ENCODE measurements at regions not wholly inside any gene's neighbourhood (a gene's known extent, or its start where the extent isn't known, plus 50 kb on each side); places are given as distances from the start of the nearest gene placed in this dataset.

GRCh38 chr3:28867836-28868235, 413.0 kb upstream of the RBMS3 start:
- TF ChIP-seq POLR2A (IDR thresholded peaks at IDR 0.05) (no peak), CTCF (IDR thresholded peaks at IDR 0.05) (no peak)
- DNase-seq (ENCODE audit: low spot score in 2 of 2), result no peak
- intact Hi-C loops (cut with DNase I; ENCODE audit: low total_unique reads), result no loop called here
- WGBS, 2 donors, result 51 to 78% methylated on average over 2 of the region's 2 CpGs
- H3K4me3 ChIP-seq (ENCODE audit: low read depth, poor library complexity, severe bottlenecking), result no peak overlapping the region

GRCh38 chr3:28868897-28869296, 412.0 kb upstream of the RBMS3 start:
- TF ChIP-seq CTCF (IDR thresholded peaks at IDR 0.05), result no peak
- TF ChIP-seq POLR2A (IDR thresholded peaks at IDR 0.05), result no peak
- no peak for DNase-seq (ENCODE audit: low spot score in 2 of 2)
- no peak overlapping the region for H3K4me3 ChIP-seq (ENCODE audit: low read depth, poor library complexity, severe bottlenecking)
- WGBS, 2 donors, result 50 to 74% methylated on average over 2 of the region's 2 CpGs
- intact Hi-C loops (cut with DNase I; ENCODE audit: low total_unique reads), result no loop called here

DNA sequence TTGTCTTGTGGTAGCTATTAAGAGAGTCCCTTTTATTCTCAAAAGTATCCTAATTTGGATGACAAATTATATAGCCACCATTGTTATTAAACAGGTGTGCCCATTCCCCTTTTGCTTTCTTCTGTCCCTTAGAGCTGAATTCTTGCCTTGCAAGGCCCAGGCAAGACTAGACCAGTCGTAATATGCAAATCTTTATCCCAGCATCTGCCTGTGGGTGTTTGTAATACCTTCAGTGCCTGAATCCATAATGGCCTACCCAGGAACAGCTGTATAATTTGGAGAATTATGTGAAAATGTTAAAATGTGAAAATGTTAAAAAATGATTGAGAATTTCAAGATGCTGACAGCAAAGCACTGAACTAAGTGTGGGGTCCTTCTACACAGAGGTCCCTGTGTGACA, 403.0 kb upstream of the RBMS3 start:
- intact Hi-C loops (cut with DNase I; ENCODE audit: low total_unique reads), result no loop called here
- TF ChIP-seq POLR2A (IDR thresholded peaks at IDR 0.05), result no peak
- no peak for TF ChIP-seq CTCF (IDR thresholded peaks at IDR 0.05)
- DNase-seq (ENCODE audit: low spot score in 2 of 2), result no peak
- WGBS, 2 donors, result 68 to 84% methylated on average over 1 of the region's 1 CpG
- H3K4me3 ChIP-seq (ENCODE audit: low read depth, poor library complexity, severe bottlenecking), result no peak overlapping the region

DNA sequence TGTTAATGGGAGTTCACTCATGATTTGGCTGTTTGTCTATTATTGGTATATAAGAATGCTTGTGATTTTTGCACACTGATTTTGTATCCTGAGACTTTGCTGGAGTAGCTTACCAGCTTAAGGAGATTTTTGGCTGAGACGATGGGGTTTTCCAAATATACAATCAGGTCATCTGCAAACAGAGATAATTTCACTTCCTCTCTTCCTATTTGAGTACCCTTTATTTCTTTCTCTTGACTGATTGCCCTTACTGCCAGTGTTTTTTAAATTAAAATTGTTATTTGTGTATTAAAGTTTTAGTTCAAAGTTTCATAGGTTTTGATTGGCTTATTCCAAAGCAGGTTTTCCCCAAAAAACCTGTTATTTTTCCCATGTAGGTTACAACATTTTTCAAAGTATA, 390.5 kb upstream of the RBMS3 start:
- TF ChIP-seq POLR2A (IDR thresholded peaks at IDR 0.05), result no peak
- TF ChIP-seq CTCF (IDR thresholded peaks at IDR 0.05), result no peak
- no peak overlapping the region for H3K4me3 ChIP-seq (ENCODE audit: low read depth, poor library complexity, severe bottlenecking)
- WGBS, 2 donors, result 76% methylated on average over 1 of the region's 1 CpG
- DNase-seq (ENCODE audit: low spot score in 2 of 2), result no peak
- intact Hi-C loops (cut with DNase I; ENCODE audit: low total_unique reads), result no loop called here

DNA sequence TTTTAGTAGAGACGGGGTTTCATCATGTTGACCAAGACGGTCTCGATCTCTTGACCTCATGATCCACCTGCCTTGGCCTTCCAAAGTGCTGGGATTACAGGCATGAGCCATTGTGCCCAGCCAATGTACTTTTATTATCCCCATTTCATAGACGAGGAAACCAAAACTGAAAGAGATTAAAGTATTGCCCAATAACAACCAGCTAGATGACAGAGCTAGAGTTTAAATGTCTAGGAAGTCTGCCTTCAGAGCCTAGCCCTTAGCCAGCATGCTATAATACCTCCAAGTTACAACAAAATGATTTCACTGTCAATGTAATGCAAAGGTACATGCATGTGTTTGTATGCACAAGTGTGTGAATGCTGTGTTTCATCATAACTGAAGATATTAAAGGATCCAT, 389.4 kb upstream of the RBMS3 start:
- intact Hi-C loops (cut with DNase I; ENCODE audit: low total_unique reads), result no loop called here
- H3K4me3 ChIP-seq (ENCODE audit: low read depth, poor library complexity, severe bottlenecking), result no peak overlapping the region
- DNase-seq (ENCODE audit: low spot score in 2 of 2), result no peak
- 91 to 92% methylated on average over 4 of the region's 4 CpGs for WGBS, 2 donors
- TF ChIP-seq POLR2A (IDR thresholded peaks at IDR 0.05) (no peak), CTCF (IDR thresholded peaks at IDR 0.05) (no peak)

DNA sequence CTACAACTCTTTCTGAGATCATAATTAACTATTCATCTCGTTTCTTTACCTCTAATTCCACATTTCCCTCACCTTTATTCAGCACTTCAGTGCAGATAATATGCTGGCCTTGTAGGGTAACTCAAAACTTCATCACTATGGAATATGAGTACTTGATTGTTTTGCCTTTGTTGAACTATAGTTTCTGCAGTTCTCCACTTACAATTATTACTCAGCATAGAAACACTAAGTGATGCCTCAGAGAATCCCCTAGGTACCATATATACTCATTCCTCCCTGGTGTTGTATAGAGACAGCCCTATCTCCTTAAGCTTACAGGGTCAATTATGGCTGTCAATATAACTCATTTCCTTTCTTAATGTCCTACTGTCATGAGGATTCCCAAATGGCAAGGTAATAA, 380.6 kb upstream of the RBMS3 start:
- H3K4me3 ChIP-seq (ENCODE audit: low read depth, poor library complexity, severe bottlenecking), result no peak overlapping the region
- intact Hi-C loops (cut with DNase I; ENCODE audit: low total_unique reads), result no loop called here
- TF ChIP-seq CTCF (IDR thresholded peaks at IDR 0.05) (no peak), POLR2A (IDR thresholded peaks at IDR 0.05) (no peak)
- WGBS, 2 donors, result 60 to 63% methylated on average over 1 of the region's 1 CpG
- DNase-seq (ENCODE audit: low spot score in 2 of 2), result no peak

Data from lower leg skin (tissue), 4 donors.